ENCODE measurements at regions not wholly inside any gene's neighbourhood (a gene's known extent, or its start where the extent isn't known, plus 50 kb on each side); places are given as distances from the start of the nearest gene placed in this dataset.

GRCh38 chr2:217513258-217513657, 489.5 kb downstream of the TNS1 start:
- H3K27me3 ChIP-seq (ENCODE audit: control insufficient read depth, insufficient read depth, low read length), result no peaks in the 10 kb centered on the region
- TF ChIP-seq CTCF (IDR thresholded peaks at IDR 0.05; ENCODE audit: insufficient read depth, low read length, severe bottlenecking), result no peak
- no peak overlapping the region for H3K4me3 ChIP-seq (ENCODE audit: low read depth, low read length)
- no peaks in the 10 kb centered on the region for H3K36me3 ChIP-seq (ENCODE audit: control insufficient read depth, insufficient read depth, low read length)
- FAIRE-seq, result no peak
- no peak for DNase-seq (ENCODE audit: low read depth)

GRCh38 chr2:217512728-217513127, 490.1 kb downstream of the TNS1 start:
- no peak for FAIRE-seq
- no peak for TF ChIP-seq CTCF (IDR thresholded peaks at IDR 0.05; ENCODE audit: insufficient read depth, low read length, severe bottlenecking)
- H3K27me3 ChIP-seq (ENCODE audit: control insufficient read depth, insufficient read depth, low read length), result no peaks in the 10 kb centered on the region

DNA sequence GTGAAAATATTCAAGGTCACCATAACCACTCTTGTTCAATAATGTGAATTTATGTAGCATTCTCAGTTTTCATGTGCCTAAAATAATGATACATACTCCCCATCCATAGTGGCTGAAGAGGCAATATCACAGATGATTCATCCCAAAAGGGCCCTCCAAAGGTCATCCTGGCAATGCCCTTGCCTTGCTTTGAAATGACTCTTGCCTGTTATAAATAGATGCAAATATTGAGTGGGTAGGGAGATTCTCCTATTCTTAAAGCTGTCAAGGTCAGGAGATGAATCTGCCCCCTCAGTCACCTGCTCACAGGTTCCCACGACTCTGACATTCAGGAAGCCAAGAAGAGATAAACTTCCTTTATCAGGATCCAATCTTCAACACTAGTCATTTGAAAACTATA, 490.5 kb downstream of the TNS1 start:
- no peak for DNase-seq (ENCODE audit: low read depth)
- TF ChIP-seq CTCF (IDR thresholded peaks at IDR 0.05; ENCODE audit: insufficient read depth, low read length, severe bottlenecking), result no peak
- H3K4me3 ChIP-seq (ENCODE audit: low read depth, low read length), result no peak overlapping the region
- FAIRE-seq, result no peak
- H3K36me3 ChIP-seq (ENCODE audit: control insufficient read depth, insufficient read depth, low read length), result no peaks in the 10 kb centered on the region
- no peaks in the 10 kb centered on the region for H3K27me3 ChIP-seq (ENCODE audit: control insufficient read depth, insufficient read depth, low read length)

More at GRCh38 chr2:217512728-217513127, 490.1 kb downstream of the TNS1 start:
- no peaks in the 10 kb centered on the region for H3K36me3 ChIP-seq (ENCODE audit: control insufficient read depth, insufficient read depth, low read length)
- no peak for DNase-seq (ENCODE audit: low read depth)
- no peak overlapping the region for H3K4me3 ChIP-seq (ENCODE audit: low read depth, low read length)

DNA sequence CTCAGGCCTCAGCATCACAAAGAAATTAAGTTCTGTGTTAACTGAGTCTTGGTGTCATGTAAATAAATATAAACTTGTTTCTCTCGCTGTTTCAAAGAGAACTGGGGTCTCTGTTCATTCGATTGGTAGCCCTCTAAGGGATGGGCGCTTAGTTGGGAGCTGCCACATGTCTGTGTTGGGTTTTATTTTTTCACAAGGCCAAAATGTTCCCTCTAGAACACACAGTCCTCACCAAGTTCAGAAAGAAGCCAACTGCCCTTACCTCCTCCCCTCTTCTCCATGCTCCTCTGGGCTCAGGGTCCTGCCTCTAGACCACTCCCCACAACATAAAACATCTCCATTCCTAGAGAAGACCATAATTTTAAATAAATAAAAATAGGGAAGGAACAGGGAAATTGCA, 490.9 kb downstream of the TNS1 start:
- DNase-seq (ENCODE audit: low read depth) (no peak), FAIRE-seq (no peak)
- Histone ChIP-seq H3K36me3 (ENCODE audit: control insufficient read depth, insufficient read depth, low read length) (no peaks in the 10 kb centered on the region), H3K27me3 (ENCODE audit: control insufficient read depth, insufficient read depth, low read length) (no peaks in the 10 kb centered on the region), H3K4me3 (ENCODE audit: low read depth, low read length) (no peak overlapping the region)
- TF ChIP-seq CTCF (IDR thresholded peaks at IDR 0.05; ENCODE audit: insufficient read depth, low read length, severe bottlenecking), result no peak

DNA sequence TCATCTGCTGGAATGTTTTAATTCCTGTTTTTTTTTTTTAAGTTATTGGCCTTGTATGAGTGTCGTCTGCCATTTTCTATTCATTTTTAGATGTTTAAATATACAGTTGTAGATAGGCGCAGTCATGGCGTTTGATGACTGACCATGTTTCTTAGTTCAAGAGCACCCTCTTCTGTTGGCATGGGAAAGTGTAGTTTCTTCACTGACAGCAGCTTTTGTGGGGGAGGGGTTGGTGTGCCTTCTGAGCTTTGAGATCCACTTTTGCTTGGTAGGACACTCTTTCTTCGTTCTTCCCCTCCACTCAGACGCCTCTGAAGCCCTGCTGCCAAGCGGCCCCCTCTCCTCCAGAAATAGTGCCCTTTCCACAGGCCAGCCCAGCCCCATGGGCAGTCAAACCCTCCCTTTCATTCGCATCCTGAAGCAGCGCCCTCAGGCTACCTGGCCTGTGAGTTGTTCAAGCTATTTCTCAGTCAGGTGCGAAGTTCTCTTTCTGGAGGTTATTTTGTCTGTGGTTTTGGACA, 492.0 kb downstream of the TNS1 start:
- Histone ChIP-seq H3K4me3 (ENCODE audit: low read depth, low read length) (no peak overlapping the region), H3K27me3 (ENCODE audit: control insufficient read depth, insufficient read depth, low read length) (no peaks in the 10 kb centered on the region), H3K36me3 (ENCODE audit: control insufficient read depth, insufficient read depth, low read length) (no peaks in the 10 kb centered on the region)
- DNase-seq (ENCODE audit: low read depth) (peak; percentile 75), FAIRE-seq (peak; percentile 36)
- peak; percentile 77 for TF ChIP-seq CTCF (IDR thresholded peaks at IDR 0.05; ENCODE audit: insufficient read depth, low read length, severe bottlenecking)

GRCh38 chr2:217505303-217505702, 497.5 kb downstream of the TNS1 start:
- Histone ChIP-seq H3K4me3 (ENCODE audit: low read depth, low read length) (no peak overlapping the region), H3K36me3 (ENCODE audit: control insufficient read depth, insufficient read depth, low read length) (no peaks in the 10 kb centered on the region), H3K27me3 (ENCODE audit: control insufficient read depth, insufficient read depth, low read length) (no peaks in the 10 kb centered on the region)
- no peak for TF ChIP-seq CTCF (IDR thresholded peaks at IDR 0.05; ENCODE audit: insufficient read depth, low read length, severe bottlenecking)
- DNase-seq (ENCODE audit: low read depth) (no peak), FAIRE-seq (no peak)

Data from bronchial epithelial cell (primary cell).